GM18873 (cell line): ENCODE measurements at regions not wholly inside any gene's neighbourhood (a gene's known extent, or its start where the extent isn't known, plus 50 kb on each side); places are given as distances from the start of the nearest gene placed in this dataset.

Experiments
- ATAC-seq: cut with Tn5 transposase; IDR thresholded peaks from one replicate; pipeline ENCODE4 v1.9.1; 2021; ENCODE audit warnings: mild to moderate bottlenecking, moderate library complexity, moderate number of reproducible peaks; ENCODE audit not compliant: unreplicated experiment, low FRiP score

DNA sequence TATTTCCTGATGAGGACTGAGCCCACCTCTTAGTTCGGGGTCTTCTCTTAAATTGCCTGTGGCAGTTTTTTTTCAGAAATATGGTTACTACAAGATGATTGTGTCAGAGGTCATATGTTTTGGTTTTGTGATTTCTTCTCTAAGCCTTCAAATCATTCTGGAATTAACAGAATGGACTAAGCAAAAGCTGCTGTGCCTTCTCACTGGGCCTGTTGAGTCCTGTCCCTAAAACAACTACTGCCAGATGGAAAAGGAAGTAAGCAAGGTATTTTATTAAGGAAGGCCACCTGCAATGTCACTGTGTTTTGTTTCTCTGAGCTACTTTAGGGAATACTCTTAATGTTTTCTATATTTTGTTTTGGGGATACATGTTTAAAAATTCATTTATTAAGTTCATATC is 470.8 kb downstream of the PCDH20 start:
- no peak for ATAC-seq

GRCh38 chr13:60944016-60944415 is 471.6 kb downstream of the PCDH20 start:
- ATAC-seq: no peak

- ATAC-seq: no peak
These were observed 479.4 kb downstream of the PCDH20 start for GRCh38 chr13:60936281-60936680.

DNA sequence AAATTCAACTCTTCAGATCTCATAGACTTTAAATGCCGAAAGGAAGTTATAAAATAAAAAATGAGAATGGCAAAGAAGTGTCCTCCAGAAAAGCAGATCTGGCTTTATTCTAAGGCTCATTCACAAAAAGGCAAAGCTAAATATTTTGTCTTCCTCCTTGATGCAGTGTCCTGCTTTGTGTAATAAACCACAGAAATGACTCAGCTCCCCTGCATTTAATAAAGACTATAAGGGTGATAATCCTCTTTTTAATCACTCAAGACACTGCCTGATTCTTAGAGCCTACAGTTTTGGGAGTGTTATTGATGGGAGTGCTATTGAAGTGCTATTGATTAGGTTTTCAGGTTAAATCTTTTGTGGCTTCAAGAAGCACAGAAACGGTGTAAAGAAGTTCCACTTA is 482.0 kb downstream of the PCDH20 start:
- no peak for ATAC-seq

DNA sequence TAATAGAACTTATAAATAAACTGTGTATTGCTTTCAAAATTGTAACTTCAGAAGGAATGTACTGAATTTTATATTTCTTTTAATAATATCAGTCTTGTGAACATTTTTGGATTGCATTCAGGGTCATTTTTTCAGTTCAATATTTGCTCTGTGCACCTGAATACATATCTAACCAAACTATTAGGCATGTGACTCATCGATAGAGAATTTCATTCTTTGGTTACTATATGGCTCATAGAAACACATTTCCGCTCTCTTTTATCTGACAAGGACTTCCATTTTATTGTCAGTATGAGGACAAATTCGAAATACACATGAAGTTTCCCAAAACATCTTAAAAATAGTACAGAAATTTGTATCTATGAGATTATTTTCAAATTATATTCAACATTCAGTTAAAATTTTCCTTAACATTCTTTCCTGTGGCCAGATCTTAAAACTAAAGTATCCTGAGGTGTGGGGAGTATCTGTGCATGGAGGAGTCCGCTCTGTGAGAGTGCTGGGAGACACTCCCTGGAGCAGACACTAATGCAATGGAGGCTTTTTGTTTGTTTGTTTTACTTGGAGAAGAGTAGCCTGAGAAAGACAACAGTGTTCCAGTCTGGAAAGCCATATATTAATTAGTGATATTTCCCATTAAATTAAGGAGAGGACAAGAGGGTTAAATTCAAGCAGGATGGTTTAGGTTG is 483.6 kb downstream of the PCDH20 start:
- no peak for ATAC-seq

DNA sequence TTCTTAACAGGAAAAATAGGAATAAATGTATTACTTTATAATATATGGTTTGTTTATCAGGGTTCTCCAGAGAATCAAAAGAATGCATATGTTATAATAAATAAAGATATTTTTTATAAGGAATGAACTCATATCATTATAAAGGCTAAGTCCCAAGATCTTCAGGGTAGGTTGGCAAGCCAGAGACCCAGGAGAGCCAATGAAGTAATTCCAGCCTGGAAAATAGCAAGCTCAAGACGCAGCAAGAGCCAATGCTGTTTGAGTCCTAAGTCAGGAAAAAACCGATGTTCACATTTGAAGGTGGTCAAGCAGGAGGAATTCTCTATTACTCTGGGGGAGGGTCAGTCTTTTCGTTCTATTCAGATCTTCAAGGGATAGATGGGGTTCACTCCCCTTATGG is 490.0 kb downstream of the PCDH20 start:
- no peak for ATAC-seq

- no peak for ATAC-seq
These were observed 490.8 kb downstream of the PCDH20 start for GRCh38 chr13:60924856-60925255.

- no peak for ATAC-seq
These were observed 492.9 kb downstream of the PCDH20 start for GRCh38 chr13:60922576-60923231.

DNA sequence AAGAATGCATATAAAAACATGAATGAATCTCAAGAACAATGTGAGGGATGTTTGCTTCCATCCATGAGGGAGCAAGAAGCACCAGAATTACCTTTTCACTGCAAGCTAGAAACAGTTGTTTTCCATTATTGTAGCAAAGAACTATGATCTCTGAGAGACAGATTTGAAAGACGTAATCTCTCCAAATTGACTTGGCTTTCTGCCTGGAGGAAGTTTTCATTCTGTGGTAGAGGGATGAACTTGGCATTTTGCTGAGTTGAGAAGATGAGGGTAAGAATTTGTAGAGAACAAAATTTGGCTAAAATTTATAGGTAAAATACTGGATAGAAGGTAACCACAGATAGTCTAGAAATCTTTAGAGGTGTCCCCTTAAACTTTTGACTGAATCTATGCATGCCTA is 496.8 kb downstream of the TDRD3 start:
- ATAC-seq: no peak

- ATAC-seq: no peak
These were observed 490.7 kb downstream of the TDRD3 start for GRCh38 chr13:60887711-60888110.

GRCh38 chr13:60881507-60881906 is 484.5 kb downstream of the TDRD3 start:
- ATAC-seq: no peak

DNA sequence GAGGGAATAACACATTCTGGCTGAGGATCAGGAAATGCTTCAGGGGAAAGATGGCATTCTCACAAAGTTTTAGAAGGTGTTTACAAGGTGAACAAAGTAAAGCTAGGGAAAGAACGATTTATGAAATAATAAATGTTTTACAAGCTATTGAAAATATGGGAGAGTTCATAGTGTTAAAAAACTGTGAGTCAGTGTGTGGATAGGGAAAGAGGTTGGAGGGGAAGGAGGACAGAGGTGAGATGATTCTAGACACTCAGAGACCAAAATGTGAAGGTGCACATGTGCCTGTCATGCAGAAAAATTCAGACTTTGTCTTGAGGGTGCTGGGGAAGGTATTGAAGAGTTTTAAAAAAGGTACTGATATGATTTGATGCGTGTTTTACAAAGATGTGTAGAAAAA is 476.1 kb downstream of the TDRD3 start:
- no peak for ATAC-seq

- no peak for ATAC-seq
These were observed 473.1 kb downstream of the TDRD3 start for GRCh38 chr13:60869941-60870613.

DNA sequence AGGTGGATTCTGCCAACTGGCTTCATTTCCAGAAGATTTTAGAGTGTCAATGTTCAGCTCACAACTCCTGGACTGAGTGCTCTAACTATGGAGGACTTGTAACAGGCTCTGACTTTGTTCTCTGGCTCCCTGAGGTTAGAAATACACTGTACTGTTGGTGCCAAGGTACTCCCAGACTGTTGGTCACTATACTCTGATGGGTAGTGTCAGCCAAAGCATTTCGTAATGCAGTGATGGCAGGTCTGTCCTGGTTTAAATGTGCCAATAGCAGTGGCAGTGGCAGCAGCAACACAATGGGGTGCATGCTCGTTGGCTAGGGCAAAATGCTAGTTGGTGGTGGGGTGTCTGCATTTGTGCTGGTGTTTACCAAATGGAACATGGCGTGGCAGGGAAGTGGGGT is 472.2 kb downstream of the TDRD3 start:
- ATAC-seq: no peak

- no peak for ATAC-seq
These were observed 465.0 kb downstream of the TDRD3 start for GRCh38 chr13:60862036-60862435.

- no peak for ATAC-seq
These were observed 460.7 kb downstream of the TDRD3 start for GRCh38 chr13:60857698-60858097.

DNA sequence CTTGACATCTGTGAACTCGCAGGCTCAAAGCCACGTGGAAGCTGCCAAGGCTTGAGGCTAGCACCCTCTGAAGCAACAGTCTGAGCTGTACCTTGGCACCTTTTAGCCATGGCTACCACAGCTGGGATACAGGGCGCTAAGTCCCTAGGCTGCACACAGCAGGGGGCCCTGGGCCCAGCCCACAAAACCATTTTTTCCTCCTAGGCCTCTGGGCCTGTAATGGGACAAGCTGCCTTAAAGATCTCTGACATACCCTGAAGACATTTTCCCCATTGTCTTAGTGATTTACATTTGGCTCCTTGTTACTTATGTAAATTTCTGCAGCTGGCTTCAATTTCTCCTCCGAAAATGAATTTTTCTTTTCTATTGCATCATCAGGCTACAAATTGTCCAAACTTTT is 455.9 kb downstream of the TDRD3 start:
- ATAC-seq: no peak

DNA sequence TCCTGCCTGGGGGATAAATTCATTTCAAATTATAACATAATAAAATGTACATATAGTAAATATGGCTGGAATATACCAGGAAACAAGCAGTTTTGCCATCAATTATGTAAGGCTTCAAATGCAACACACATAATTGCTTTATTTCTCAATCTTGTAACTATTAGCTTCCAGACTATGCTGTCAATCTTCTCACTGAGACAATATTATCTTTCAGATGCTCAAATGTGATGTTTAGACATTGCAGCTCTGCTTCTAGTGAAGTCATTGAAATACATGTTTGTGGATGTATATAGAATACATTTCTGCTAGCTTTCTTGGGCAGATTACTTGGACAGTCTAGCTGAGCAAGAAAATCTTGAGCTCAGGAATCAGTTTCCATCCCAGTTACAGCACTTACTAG is 454.4 kb downstream of the TDRD3 start:
- no peak for ATAC-seq

DNA sequence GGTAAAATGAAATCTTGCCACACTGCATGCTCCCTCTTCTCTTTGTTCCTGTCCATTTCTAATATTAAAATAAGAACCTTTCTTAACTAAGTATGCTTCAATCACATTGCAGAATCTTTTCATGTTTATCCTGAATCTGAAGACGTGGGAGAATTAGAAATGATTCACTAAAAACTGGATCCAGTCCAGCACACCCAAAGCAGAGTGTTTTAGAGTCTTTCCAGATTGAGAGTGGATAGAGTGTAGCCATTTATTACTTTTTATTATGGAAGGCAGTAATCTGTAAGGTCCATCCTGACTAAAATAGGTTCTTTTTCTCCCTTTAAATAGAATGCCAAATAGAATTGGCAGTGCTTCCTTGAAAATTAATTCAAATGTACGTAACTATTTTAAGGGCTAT is 453.5 kb downstream of the TDRD3 start:
- no peak for ATAC-seq

GRCh38 chr13:60838581-60838980 is 441.6 kb downstream of the TDRD3 start:
- ATAC-seq: no peak

GRCh38 chr13:60837806-60838205 is 440.8 kb downstream of the TDRD3 start:
- ATAC-seq: no peak

GRCh38 chr13:60836821-60837220 is 439.8 kb downstream of the TDRD3 start:
- no peak for ATAC-seq
